WTC11 (cell line): ENCODE measurements at regions not wholly inside any gene's neighbourhood (a gene's known extent, or its start where the extent isn't known, plus 50 kb on each side); places are given as distances from the start of the nearest gene placed in this dataset.

Source experiments
- JUN ChIP-seq: sonication (generic); formaldehyde crosslinking; IDR thresholded peaks from 2 replicates; pipeline ENCODE4 v1.8.0; 2023; ENCODE audit warnings: mild to moderate bottlenecking, missing genetic modification reagents
- SP1 ChIP-seq: sonication (generic); formaldehyde crosslinking; conservative IDR thresholded peaks from 2 replicates; pipeline ENCODE4 v1.8.1; 2022; ENCODE audit warnings: missing genetic modification reagents
- TCF7 ChIP-seq: sonication (generic); formaldehyde crosslinking; IDR thresholded peaks from 2 replicates; pipeline ENCODE4 v1.8.0; 2022; ENCODE audit warnings: mild to moderate bottlenecking, low read depth, missing genetic modification reagents, moderate library complexity
- TEAD4 ChIP-seq: sonication (generic); formaldehyde crosslinking; IDR thresholded peaks from 2 replicates; pipeline ENCODE4 v1.8.0; 2022; ENCODE audit warnings: mild to moderate bottlenecking, missing genetic modification reagents
- TF ChIP-seq, protein P1 (sequence below): fragments of 200-600 bp; IDR thresholded peaks from 2 replicates; pipeline ENCODE4 v1.8.0; 2022; ENCODE audit warnings: antibody characterized with exemption
- TF ChIP-seq, protein P2 (sequence below): fragments of 250-450 bp; sonication (Bioruptor Pico); IDR thresholded peaks from 2 replicates; pipeline ENCODE4 v1.8.0; 2021; ENCODE audit warnings: mild to moderate bottlenecking

DNA sequence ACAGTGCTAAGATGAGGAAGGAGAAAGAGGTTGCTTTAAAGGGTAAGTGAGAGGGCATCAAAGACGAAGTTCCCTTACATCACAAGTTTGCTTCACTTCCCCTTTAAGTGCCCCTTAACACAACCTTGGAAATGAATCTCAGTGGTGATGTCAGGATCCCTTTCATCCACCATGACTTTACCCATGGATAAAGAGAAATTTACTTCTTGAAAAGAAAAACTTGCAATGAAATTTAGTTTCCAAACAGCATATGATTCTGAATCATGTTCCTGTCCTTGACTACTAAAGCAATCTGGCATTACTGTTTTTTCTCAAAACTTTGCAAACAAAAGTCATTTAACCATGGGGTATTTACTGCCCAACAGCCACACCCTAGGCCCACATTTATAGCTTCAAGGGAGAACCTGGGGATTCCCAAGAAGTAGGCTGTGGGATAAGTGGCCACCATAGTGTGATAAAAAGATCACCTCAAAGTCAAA is 135.9 kb downstream of the ITGB8 start:
- TF ChIP-seq SP1 (CRISPR knock-in tag) (no peak), TCF7 (CRISPR knock-in tag) (no peak), JUN (no peak), TEAD4 (CRISPR knock-in tag) (no peak)
- TF ChIP-seq, protein P1, sequence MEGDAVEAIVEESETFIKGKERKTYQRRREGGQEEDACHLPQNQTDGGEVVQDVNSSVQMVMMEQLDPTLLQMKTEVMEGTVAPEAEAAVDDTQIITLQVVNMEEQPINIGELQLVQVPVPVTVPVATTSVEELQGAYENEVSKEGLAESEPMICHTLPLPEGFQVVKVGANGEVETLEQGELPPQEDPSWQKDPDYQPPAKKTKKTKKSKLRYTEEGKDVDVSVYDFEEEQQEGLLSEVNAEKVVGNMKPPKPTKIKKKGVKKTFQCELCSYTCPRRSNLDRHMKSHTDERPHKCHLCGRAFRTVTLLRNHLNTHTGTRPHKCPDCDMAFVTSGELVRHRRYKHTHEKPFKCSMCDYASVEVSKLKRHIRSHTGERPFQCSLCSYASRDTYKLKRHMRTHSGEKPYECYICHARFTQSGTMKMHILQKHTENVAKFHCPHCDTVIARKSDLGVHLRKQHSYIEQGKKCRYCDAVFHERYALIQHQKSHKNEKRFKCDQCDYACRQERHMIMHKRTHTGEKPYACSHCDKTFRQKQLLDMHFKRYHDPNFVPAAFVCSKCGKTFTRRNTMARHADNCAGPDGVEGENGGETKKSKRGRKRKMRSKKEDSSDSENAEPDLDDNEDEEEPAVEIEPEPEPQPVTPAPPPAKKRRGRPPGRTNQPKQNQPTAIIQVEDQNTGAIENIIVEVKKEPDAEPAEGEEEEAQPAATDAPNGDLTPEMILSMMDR: no peak
- TF ChIP-seq, protein P2, sequence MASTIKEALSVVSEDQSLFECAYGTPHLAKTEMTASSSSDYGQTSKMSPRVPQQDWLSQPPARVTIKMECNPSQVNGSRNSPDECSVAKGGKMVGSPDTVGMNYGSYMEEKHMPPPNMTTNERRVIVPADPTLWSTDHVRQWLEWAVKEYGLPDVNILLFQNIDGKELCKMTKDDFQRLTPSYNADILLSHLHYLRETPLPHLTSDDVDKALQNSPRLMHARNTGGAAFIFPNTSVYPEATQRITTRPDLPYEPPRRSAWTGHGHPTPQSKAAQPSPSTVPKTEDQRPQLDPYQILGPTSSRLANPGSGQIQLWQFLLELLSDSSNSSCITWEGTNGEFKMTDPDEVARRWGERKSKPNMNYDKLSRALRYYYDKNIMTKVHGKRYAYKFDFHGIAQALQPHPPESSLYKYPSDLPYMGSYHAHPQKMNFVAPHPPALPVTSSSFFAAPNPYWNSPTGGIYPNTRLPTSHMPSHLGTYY (CRISPR knock-in tag): no peak
